HCT116 (cell line): ENCODE measurements at regions not wholly inside any gene's neighbourhood (a gene's known extent, or its start where the extent isn't known, plus 50 kb on each side); places are given as distances from the start of the nearest gene placed in this dataset.

ENCODE experiments used
- ATAC-seq: fragments of 200-7000 bp; cut with Tn5 transposase; 2 replicates; pipeline ENCODE4 v1.9.1; 2020; ENCODE audit warnings: mild to moderate bottlenecking, moderate library complexity
- BruUV-seq: library from RNA; stranded (reverse); fragments of 400-500 nt; replicated peaks from 2 replicates; lab custom pipeline; 2021; lab: Mats Ljungman, UMichigan
- CTCF ChIA-PET: fragments of 300-600 bp; sonication (Branson Sonifier 250); formaldehyde crosslinking; loops from one replicate; lab custom pipeline; 2021; ENCODE audit warnings: antibody characterized with exemption; lab: Charles Lee
- POLR2A ChIA-PET: fragments of 300-600, 350-600 bp; sonication (Branson Sonifier 250); formaldehyde crosslinking; loops from one replicate; lab custom pipeline; 2021; ENCODE audit warnings: antibody characterized with exemption; lab: Charles Lee
- RAD21 ChIA-PET, 2 experiments: fragments of 300-600 bp; sonication (Branson Sonifier 250); formaldehyde crosslinking; loops; one replicate each; lab custom pipeline; 2023; ENCODE audit warnings: low total read pairs in 2 of 2; ENCODE audit not compliant: uncharacterized antibody in 2 of 2, unreplicated experiment in 2 of 2, low non-redundant PET in 1 of 2; lab: Charles Lee
- DNase-seq: peaks from one replicate; pipeline ENCODE4 v3.0.0-alpha.2; 2010; ENCODE audit warnings: low read depth, low spot score
- H2AFZ ChIP-seq: fragments of 200-600 bp; shearing (Covaris generic), sonication (generic); 2 replicates; pipeline ENCODE4 v1.6.1; 2017; ENCODE audit warnings: low read depth, mixed run types, mixed read lengths, antibody characterized with exemption, low read length; ENCODE audit not compliant: poor library complexity, severe bottlenecking
- H3K27ac ChIP-seq: 2 replicates; pipeline ENCODE4 v1.5.1; 2012; ENCODE audit warnings: low read depth, low read length
- H3K27me3 ChIP-seq: fragments of 200-600 bp; sonication (generic); 2 replicates; pipeline ENCODE4 v1.6.1; 2016; ENCODE audit warnings: mixed run types, low read length, mixed read lengths; ENCODE audit not compliant: insufficient read depth
- H3K36me3 ChIP-seq, 2 experiments: fragments of 200-500 bp in 1 of 2; fragments of 200-600 bp in 1 of 2; sonication (Bioruptor generic) in 1 of 2; sonication (generic) in 1 of 2; 2 replicates each; pipeline versions ENCODE4 v1.5.1 to v1.6.1; 2014 to 2016; ENCODE audit warnings: low read length in 2 of 2, inconsistent platforms in 1 of 2, mixed read lengths in 1 of 2, mixed run types in 1 of 2; ENCODE audit not compliant: insufficient read depth in 2 of 2, control insufficient read depth in 1 of 2
- H3K4me1 ChIP-seq, 2 experiments: fragments of 200-600 bp in 1 of 2; sonication (generic) in 1 of 2; 2 replicates each; pipeline versions ENCODE4 v1.5.1 to v1.6.1; 2012 to 2017; ENCODE audit warnings: low read length in 2 of 2, inconsistent platforms in 1 of 2, mild to moderate bottlenecking in 1 of 2, mixed read lengths in 1 of 2, mixed run types in 1 of 2, moderate library complexity in 1 of 2; ENCODE audit not compliant: insufficient read depth in 2 of 2, control insufficient read depth in 1 of 2
- H3K4me2 ChIP-seq: fragments of 200-600 bp; sonication (generic); 2 replicates; pipeline ENCODE4 v1.6.1; 2017; ENCODE audit warnings: mixed run types, low read length, mixed read lengths
- H3K4me3 ChIP-seq, 2 experiments: fragments of 200-600 bp in 1 of 2; sonication (generic) in 1 of 2; replicated peaks in 1 of 2; 2 replicates each; pipeline ENCODE4 v1.5.1; 2011 to 2016; ENCODE audit warnings: low read length in 2 of 2, control low read depth in 1 of 2, low read depth in 1 of 2, mild to moderate bottlenecking in 1 of 2, mixed read lengths in 1 of 2, mixed run types in 1 of 2
- H3K79me2 ChIP-seq: fragments of 200-600 bp; sonication (generic); 2 replicates; pipeline ENCODE4 v1.6.1; 2017; ENCODE audit warnings: mild to moderate bottlenecking, mixed run types, low read length, moderate library complexity, mixed read lengths; ENCODE audit not compliant: insufficient read depth
- H3K9ac ChIP-seq: fragments of 200-600 bp; sonication (generic); 2 replicates; pipeline ENCODE4 v1.6.1; 2016; ENCODE audit warnings: low read length, mixed read lengths
- H3K9me2 ChIP-seq: fragments of 200-600 bp; sonication (generic), shearing (Covaris generic); 2 replicates; pipeline ENCODE4 v1.6.1; 2017; ENCODE audit warnings: mixed run types, mild to moderate bottlenecking, moderate library complexity; ENCODE audit not compliant: insufficient read depth
- H3K9me3 ChIP-seq, 2 experiments: fragments of 200-500 bp in 1 of 2; fragments of 200-600 bp in 1 of 2; sonication (Bioruptor generic) in 1 of 2; sonication (generic) in 1 of 2; 2 replicates each; pipeline ENCODE4 v1.6.1; 2014 to 2017; ENCODE audit warnings: low read length in 2 of 2, mixed read lengths in 2 of 2, inconsistent platforms in 1 of 2, low read depth in 1 of 2, mild to moderate bottlenecking in 1 of 2, mixed run types in 1 of 2, moderate library complexity in 1 of 2; ENCODE audit not compliant: control insufficient read depth in 1 of 2, insufficient read depth in 1 of 2
- H4K20me1 ChIP-seq: fragments of 200-600 bp; sonication (generic), shearing (Covaris generic); 2 replicates; pipeline ENCODE4 v1.6.1; 2017; ENCODE audit warnings: mixed run types, mild to moderate bottlenecking, moderate library complexity; ENCODE audit not compliant: insufficient read depth
- CEBPB ChIP-seq: IDR thresholded peaks from 2 replicates; pipeline ENCODE4 v1.6.1; 2012; ENCODE audit warnings: low read depth
- EGR1 ChIP-seq: IDR thresholded peaks from 2 replicates; pipeline ENCODE4 v1.6.1; 2012; ENCODE audit warnings: low read depth
- EZH2 ChIP-seq: fragments of 200-600 bp; sonication (generic); IDR thresholded peaks from 2 replicates; pipeline ENCODE4 v1.6.1; 2017; ENCODE audit warnings: antibody characterized with exemption, mixed run types
- EZH2phosphoT487 ChIP-seq: fragments of 200-600 bp; IDR thresholded peaks from 2 replicates; pipeline ENCODE4 v1.6.1; 2018; ENCODE audit warnings: antibody characterized with exemption, borderline replicate concordance
- JUND ChIP-seq: IDR thresholded peaks from 2 replicates; pipeline ENCODE4 v1.6.1; 2012
- POLR2A ChIP-seq: IDR thresholded peaks from 2 replicates; pipeline ENCODE4 v1.7.0; 2011; ENCODE audit warnings: borderline replicate concordance; ENCODE audit not compliant: insufficient read depth, insufficient read length; ENCODE audit errors: extremely low read depth
- SRF ChIP-seq: IDR thresholded peaks from 2 replicates; pipeline ENCODE4 v1.6.1; 2012; ENCODE audit warnings: low read depth
- YY1 ChIP-seq: IDR thresholded peaks from 2 replicates; pipeline ENCODE4 v1.6.1; 2011; ENCODE audit warnings: low read length, low read depth, moderate library complexity, mild to moderate bottlenecking; ENCODE audit not compliant: insufficient replicate concordance; ENCODE audit errors: extremely low read depth
- ZNF274 ChIP-seq: fragments of 200-500 bp; sonication (Bioruptor generic); IDR thresholded peaks from 2 replicates; pipeline ENCODE4 v1.6.1; 2014; ENCODE audit warnings: mild to moderate bottlenecking, low read depth, low read length, inconsistent platforms
- intact Hi-C: fragments of 100-400 bp; cut with micrococcal nuclease; formaldehyde crosslinking; loops from 2 replicates; pipeline ENCODE4 v1.10.0; 2022
- TF ChIP-seq, protein P1 (sequence below): IDR thresholded peaks from 2 replicates; pipeline ENCODE4 v1.6.1; 2012
- TF ChIP-seq, protein P2 (sequence below): IDR thresholded peaks from 2 replicates; pipeline ENCODE4 v1.6.1; 2012; ENCODE audit warnings: low read depth
- TF ChIP-seq, protein P3 (sequence below), 3 experiments: fragments of 200-600 bp in 1 of 3; sonication (generic) in 1 of 3; IDR thresholded peaks in 2 of 3; conservative IDR thresholded peaks in 1 of 3; 2 replicates each; pipeline ENCODE4 v1.5.1; 2012 to 2017; ENCODE audit warnings: low read depth in 2 of 3, low read length in 2 of 3, antibody characterized with exemption in 1 of 3, borderline replicate concordance in 1 of 3, control low read depth in 1 of 3, mild to moderate bottlenecking in 1 of 3, mixed read lengths in 1 of 3, mixed run types in 1 of 3, moderate library complexity in 1 of 3; ENCODE audit not compliant: insufficient read depth in 1 of 3

DNA sequence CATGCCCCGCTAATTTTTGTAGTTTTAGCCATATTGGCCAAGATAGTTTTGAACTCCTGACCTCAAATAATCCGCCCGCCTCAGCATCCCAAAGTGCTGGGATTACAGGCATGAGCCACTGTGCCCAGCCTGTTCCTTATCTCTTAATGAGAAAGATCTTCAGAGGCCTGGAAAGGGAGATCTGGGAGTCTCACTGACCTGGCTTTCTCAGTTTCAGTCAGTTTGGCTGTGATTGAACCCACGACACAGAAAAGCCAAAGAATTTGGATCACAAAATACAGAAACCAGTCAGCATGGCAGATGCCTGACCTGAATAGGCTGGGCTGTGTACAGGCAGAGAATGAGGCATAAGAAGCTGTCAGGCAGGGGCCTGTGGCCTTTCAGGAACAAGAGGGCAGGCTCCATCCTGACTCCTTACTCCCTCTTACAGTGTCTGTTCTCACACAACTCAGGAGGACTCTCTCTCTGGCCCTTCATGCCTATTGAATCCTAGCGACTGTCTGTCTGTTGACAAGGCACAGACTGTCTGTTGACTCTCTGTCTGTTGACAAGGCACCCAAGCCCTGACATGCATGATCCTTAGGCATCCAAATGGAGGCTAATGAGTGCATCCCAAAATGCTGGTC lies 366.5 kb upstream of the CCDC196 start:
- no peaks in the 10 kb centered on the region for H3K36me3 ChIP-seq
- H3K79me2 ChIP-seq = no peaks in the 10 kb centered on the region
- no peak overlapping the region for H2AFZ ChIP-seq
- CTCF ChIA-PET = no interaction called here
- H3K27me3 ChIP-seq = no peaks in the 10 kb centered on the region
- no peaks in the 10 kb centered on the region for H4K20me1 ChIP-seq
- no TSS peak for BruUV-seq
- peaks cover 8 to 25% of the 10 kb centered on the region in 2 experiments; a peak in 3 of 4 replicates for H3K4me1 ChIP-seq
- ATAC-seq (no peak), DNase-seq (no peak)
- H3K9me3 ChIP-seq = no peaks in the 10 kb centered on the region
- POLR2A ChIA-PET = no interaction called here
- H3K9ac ChIP-seq = no peak overlapping the region
- TF ChIP-seq CEBPB = no peak
- TF ChIP-seq EZH2phosphoT487 = no peak
- TF ChIP-seq, protein P1, sequence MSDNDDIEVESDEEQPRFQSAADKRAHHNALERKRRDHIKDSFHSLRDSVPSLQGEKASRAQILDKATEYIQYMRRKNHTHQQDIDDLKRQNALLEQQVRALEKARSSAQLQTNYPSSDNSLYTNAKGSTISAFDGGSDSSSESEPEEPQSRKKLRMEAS = no peak
- TF ChIP-seq ZNF274 = no peak
- no peak for TF ChIP-seq EZH2
- TF ChIP-seq, protein P2, sequence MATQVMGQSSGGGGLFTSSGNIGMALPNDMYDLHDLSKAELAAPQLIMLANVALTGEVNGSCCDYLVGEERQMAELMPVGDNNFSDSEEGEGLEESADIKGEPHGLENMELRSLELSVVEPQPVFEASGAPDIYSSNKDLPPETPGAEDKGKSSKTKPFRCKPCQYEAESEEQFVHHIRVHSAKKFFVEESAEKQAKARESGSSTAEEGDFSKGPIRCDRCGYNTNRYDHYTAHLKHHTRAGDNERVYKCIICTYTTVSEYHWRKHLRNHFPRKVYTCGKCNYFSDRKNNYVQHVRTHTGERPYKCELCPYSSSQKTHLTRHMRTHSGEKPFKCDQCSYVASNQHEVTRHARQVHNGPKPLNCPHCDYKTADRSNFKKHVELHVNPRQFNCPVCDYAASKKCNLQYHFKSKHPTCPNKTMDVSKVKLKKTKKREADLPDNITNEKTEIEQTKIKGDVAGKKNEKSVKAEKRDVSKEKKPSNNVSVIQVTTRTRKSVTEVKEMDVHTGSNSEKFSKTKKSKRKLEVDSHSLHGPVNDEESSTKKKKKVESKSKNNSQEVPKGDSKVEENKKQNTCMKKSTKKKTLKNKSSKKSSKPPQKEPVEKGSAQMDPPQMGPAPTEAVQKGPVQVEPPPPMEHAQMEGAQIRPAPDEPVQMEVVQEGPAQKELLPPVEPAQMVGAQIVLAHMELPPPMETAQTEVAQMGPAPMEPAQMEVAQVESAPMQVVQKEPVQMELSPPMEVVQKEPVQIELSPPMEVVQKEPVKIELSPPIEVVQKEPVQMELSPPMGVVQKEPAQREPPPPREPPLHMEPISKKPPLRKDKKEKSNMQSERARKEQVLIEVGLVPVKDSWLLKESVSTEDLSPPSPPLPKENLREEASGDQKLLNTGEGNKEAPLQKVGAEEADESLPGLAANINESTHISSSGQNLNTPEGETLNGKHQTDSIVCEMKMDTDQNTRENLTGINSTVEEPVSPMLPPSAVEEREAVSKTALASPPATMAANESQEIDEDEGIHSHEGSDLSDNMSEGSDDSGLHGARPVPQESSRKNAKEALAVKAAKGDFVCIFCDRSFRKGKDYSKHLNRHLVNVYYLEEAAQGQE = no peak
- TF ChIP-seq YY1 = no peak
- no peak for TF ChIP-seq JUND
- TF ChIP-seq EGR1 = no peak
- TF ChIP-seq SRF = no peak
- TF ChIP-seq, protein P3, sequence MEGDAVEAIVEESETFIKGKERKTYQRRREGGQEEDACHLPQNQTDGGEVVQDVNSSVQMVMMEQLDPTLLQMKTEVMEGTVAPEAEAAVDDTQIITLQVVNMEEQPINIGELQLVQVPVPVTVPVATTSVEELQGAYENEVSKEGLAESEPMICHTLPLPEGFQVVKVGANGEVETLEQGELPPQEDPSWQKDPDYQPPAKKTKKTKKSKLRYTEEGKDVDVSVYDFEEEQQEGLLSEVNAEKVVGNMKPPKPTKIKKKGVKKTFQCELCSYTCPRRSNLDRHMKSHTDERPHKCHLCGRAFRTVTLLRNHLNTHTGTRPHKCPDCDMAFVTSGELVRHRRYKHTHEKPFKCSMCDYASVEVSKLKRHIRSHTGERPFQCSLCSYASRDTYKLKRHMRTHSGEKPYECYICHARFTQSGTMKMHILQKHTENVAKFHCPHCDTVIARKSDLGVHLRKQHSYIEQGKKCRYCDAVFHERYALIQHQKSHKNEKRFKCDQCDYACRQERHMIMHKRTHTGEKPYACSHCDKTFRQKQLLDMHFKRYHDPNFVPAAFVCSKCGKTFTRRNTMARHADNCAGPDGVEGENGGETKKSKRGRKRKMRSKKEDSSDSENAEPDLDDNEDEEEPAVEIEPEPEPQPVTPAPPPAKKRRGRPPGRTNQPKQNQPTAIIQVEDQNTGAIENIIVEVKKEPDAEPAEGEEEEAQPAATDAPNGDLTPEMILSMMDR (IDR thresholded peaks at IDR 0.05 in 2 of 3, conservative IDR thresholded peaks at IDR 0.05 in 1 of 3; ENCODE audit: borderline replicate concordance in 1 of 3, insufficient read depth in 1 of 3, low read depth in 2 of 3, low read length in 2 of 3) = no peak
- no peak for TF ChIP-seq POLR2A
- intact Hi-C loops = no loop called here
- H3K4me3 ChIP-seq = no peak overlapping the region
- RAD21 ChIA-PET = no interaction called here
- H3K9me2 ChIP-seq = no peaks in the 10 kb centered on the region
- H3K27ac ChIP-seq = no peak overlapping the region
- no peak overlapping the region for H3K4me2 ChIP-seq
